Breast epithelium (tissue), 3 donors: ENCODE measurements at regions not wholly inside any gene's neighbourhood (a gene's known extent, or its start where the extent isn't known, plus 50 kb on each side); places are given as distances from the start of the nearest gene placed in this dataset.

ENCODE experiments used
- CTCF ChIP-seq, 3 donors: fragments of 450-650 bp; IDR thresholded peaks; one replicate each; pipeline ENCODE4 v1.5.1; 2016 to 2017; ENCODE audit warnings: antibody characterized with exemption in 3 of 3, mild to moderate bottlenecking in 3 of 3, moderate library complexity in 3 of 3
- POLR2A ChIP-seq: fragments of 450-650 bp; IDR thresholded peaks from one replicate; pipeline ENCODE4 v1.6.1; 2016; ENCODE audit warnings: antibody characterized with exemption, mild to moderate bottlenecking, moderate library complexity
- POLR2AphosphoS5 ChIP-seq, 3 donors: sonication (generic); formaldehyde crosslinking; IDR thresholded peaks; one replicate each; pipeline ENCODE4 v1.6.1; 2017; ENCODE audit warnings: antibody characterized with exemption in 3 of 3

- TF ChIP-seq CTCF (IDR thresholded peaks at IDR 0.05) (no peak), POLR2A (no peak), POLR2AphosphoS5 (IDR thresholded peaks at IDR 0.05) (no peak)
Observed at GRCh38 chr7:81198766-81199165, 279.9 kb upstream of the SEMA3C start.
